Vagina (tissue), 2 donors: ENCODE measurements at regions not wholly inside any gene's neighbourhood (a gene's known extent, or its start where the extent isn't known, plus 50 kb on each side); places are given as distances from the start of the nearest gene placed in this dataset.

ENCODE experiments used
- CTCF ChIP-seq, 3 experiments: fragments of 450-650 bp in 2 of 3; fragments of 200-600 bp in 1 of 3; sonication (generic) in 1 of 3; IDR thresholded peaks; one replicate each; pipeline ENCODE4 v1.5.1; 2017 to 2019; ENCODE audit warnings: antibody characterized with exemption in 3 of 3, mild to moderate bottlenecking in 2 of 3, moderate library complexity in 2 of 3
- POLR2A ChIP-seq, 2 donors: fragments of 450-650 bp; IDR thresholded peaks; one replicate each; pipeline ENCODE4 v1.6.1; 2017; ENCODE audit warnings: antibody characterized with exemption in 2 of 2, mild to moderate bottlenecking in 2 of 2, moderate library complexity in 2 of 2
- POLR2AphosphoS5 ChIP-seq, 2 donors: sonication (generic); formaldehyde crosslinking; IDR thresholded peaks; one replicate each; pipeline ENCODE4 v1.9.0; 2017; ENCODE audit warnings: antibody characterized with exemption in 2 of 2, mild to moderate bottlenecking in 2 of 2, low read depth in 1 of 2; ENCODE audit not compliant: insufficient read depth in 1 of 2

- TF ChIP-seq POLR2AphosphoS5 (IDR thresholded peaks at IDR 0.05; ENCODE audit: insufficient read depth in 1 of 2, low read depth in 1 of 2), result no peak
- TF ChIP-seq CTCF (IDR thresholded peaks at IDR 0.05), result no peak
- no peak for TF ChIP-seq POLR2A (IDR thresholded peaks at IDR 0.05)
Observed at GRCh38 chr18:22691946-22692710, 241.0 kb upstream of the RBBP8 start.
